Activated T-helper 1 cell treated with anti-CD3 and anti-CD28 coated beads, Interleukin-2, amount 50 U/mL, for 16 hours (primary cell): ENCODE measurements at regions not wholly inside any gene's neighbourhood (a gene's known extent, or its start where the extent isn't known, plus 50 kb on each side); places are given as distances from the start of the nearest gene placed in this dataset.
"Not testable (repeated sequence)": the region's sequence is repeated elsewhere in the genome, so short reads cannot be mapped to it uniquely, and the experiment has no call there.

Experiments used
- DNase-seq, 2 donors: peaks; one replicate each; pipeline ENCODE4 v3.0.0-alpha.2; 2020; ENCODE audit warnings: low read depth in 1 of 2, low spot score in 1 of 2

- DNase-seq = no peak
These were observed 1218.1 kb downstream of the GALC start for GRCh38 chr14:86774916-86775315.

GRCh38 chr14:86772075-86772474 lies 1220.9 kb downstream of the GALC start:
- no peak for DNase-seq

GRCh38 chr14:86770186-86770585 lies 1222.8 kb downstream of the GALC start:
- DNase-seq = no peak

- no peak for DNase-seq
These were observed 1226.5 kb downstream of the GALC start for GRCh38 chr14:86766469-86766868.

- no peak for DNase-seq
These were observed 1231.4 kb downstream of the GALC start for GRCh38 chr14:86761611-86762010.

GRCh38 chr14:86756521-86757190 lies 1226.7 kb downstream of the FLRT2 start:
- DNase-seq = no peak

GRCh38 chr14:86750488-86750887 lies 1220.5 kb downstream of the FLRT2 start:
- DNase-seq = not testable (repeated sequence)

GRCh38 chr14:86739761-86740160 lies 1209.8 kb downstream of the FLRT2 start:
- no peak for DNase-seq

GRCh38 chr14:86731427-86731826 lies 1201.5 kb downstream of the FLRT2 start:
- not testable (repeated sequence) for DNase-seq

- DNase-seq = no peak
These were observed 1193.3 kb downstream of the FLRT2 start for GRCh38 chr14:86723254-86723624.

GRCh38 chr14:86722612-86723253 lies 1192.8 kb downstream of the FLRT2 start:
- no peak for DNase-seq

GRCh38 chr14:86714575-86714974 lies 1184.6 kb downstream of the FLRT2 start:
- DNase-seq = no peak

- DNase-seq = no peak
These were observed 1184.2 kb downstream of the FLRT2 start for GRCh38 chr14:86714153-86714552.

GRCh38 chr14:86712727-86713126 lies 1182.8 kb downstream of the FLRT2 start:
- no peak for DNase-seq

GRCh38 chr14:86712176-86712575 lies 1182.2 kb downstream of the FLRT2 start:
- DNase-seq = no peak

- DNase-seq = no peak
These were observed 1178.9 kb downstream of the FLRT2 start for GRCh38 chr14:86708846-86709339.

- no peak for DNase-seq
These were observed 1177.1 kb downstream of the FLRT2 start for GRCh38 chr14:86707071-86707470.

- DNase-seq = no peak
These were observed 1153.6 kb downstream of the FLRT2 start for GRCh38 chr14:86683561-86683960.

GRCh38 chr14:86675059-86675458 lies 1145.1 kb downstream of the FLRT2 start:
- DNase-seq = no peak

- no peak for DNase-seq
These were observed 1143.6 kb downstream of the FLRT2 start for GRCh38 chr14:86673523-86673969.

- no peak for DNase-seq
These were observed 1142.1 kb downstream of the FLRT2 start for GRCh38 chr14:86672080-86672479.

- DNase-seq = no peak
These were observed 1136.0 kb downstream of the FLRT2 start for GRCh38 chr14:86665975-86666374.

- DNase-seq = no peak
These were observed 1132.4 kb downstream of the FLRT2 start for GRCh38 chr14:86662334-86662733.
